Ascending aorta (tissue), 2 donors: ENCODE measurements at regions not wholly inside any gene's neighbourhood (a gene's known extent, or its start where the extent isn't known, plus 50 kb on each side); places are given as distances from the start of the nearest gene placed in this dataset.

Experiments used
- DNase-seq, 2 donors: peaks; one replicate each; pipeline ENCODE4 v3.0.0-alpha.2; 2019; ENCODE audit warnings: low spot score in 2 of 2
- H3K27ac ChIP-seq, 2 donors: fragments of 200-600 bp; sonication (generic); one replicate each; pipeline ENCODE4 v1.5.1; 2016 to 2017; ENCODE audit warnings: mild to moderate bottlenecking in 1 of 2
- H3K27me3 ChIP-seq: fragments of 200-600 bp; sonication (generic); one replicate; pipeline ENCODE4 v1.5.1; 2017
- H3K36me3 ChIP-seq, 2 donors: fragments of 200-600 bp; sonication (generic); one replicate each; pipeline ENCODE4 v1.5.1; 2016
- H3K4me1 ChIP-seq, 2 donors: fragments of 200-600 bp; sonication (generic); one replicate each; pipeline ENCODE4 v1.5.1; 2016 to 2017; ENCODE audit warnings: mild to moderate bottlenecking in 1 of 2
- H3K4me3 ChIP-seq, 2 donors: fragments of 200-600 bp; sonication (generic); one replicate each; pipeline ENCODE4 v1.5.1; 2016 to 2017; ENCODE audit warnings: mild to moderate bottlenecking in 1 of 2
- H3K9me3 ChIP-seq, 2 donors: fragments of 200-600 bp; sonication (generic); one replicate each; pipeline ENCODE4 v1.5.1; 2016
- CTCF ChIP-seq, 3 experiments: fragments of 200-600 bp in 2 of 3; fragments of 450-650 bp in 1 of 3; sonication (generic) in 2 of 3; IDR thresholded peaks; one replicate each; pipeline ENCODE4 v1.5.1; 2016 to 2019; ENCODE audit warnings: antibody characterized with exemption in 3 of 3, mild to moderate bottlenecking in 1 of 3, moderate library complexity in 1 of 3
- intact Hi-C: fragments of 100-400 bp; cut with DNase I; formaldehyde crosslinking; loops from one replicate; pipeline ENCODE4 v1.15.1; 2023

GRCh38 chr3:10577486-10577885, 72.1 kb upstream of the ATP2B2 start:
- no peak for TF ChIP-seq CTCF (IDR thresholded peaks at IDR 0.05)
- DNase-seq, result no peak
- intact Hi-C loops, result no loop called here
- Histone ChIP-seq H3K9me3 (no peaks in the 10 kb centered on the region), H3K36me3 (no peaks in the 10 kb centered on the region), H3K4me1 (no peaks in the 10 kb centered on the region), H3K27me3 (no peaks in the 10 kb centered on the region), H3K27ac (no peak overlapping the region), H3K4me3 (no peak overlapping the region)

- Histone ChIP-seq H3K27me3 (no peaks in the 10 kb centered on the region), H3K9me3 (no peaks in the 10 kb centered on the region), H3K27ac (no peak overlapping the region), H3K4me1 (no peaks in the 10 kb centered on the region), H3K4me3 (no peak overlapping the region), H3K36me3 (no peaks in the 10 kb centered on the region)
- TF ChIP-seq CTCF (IDR thresholded peaks at IDR 0.05), result no peak
- no peak for DNase-seq
- intact Hi-C loops, result no loop called here
These were observed 75.0 kb upstream of the ATP2B2 start for GRCh38 chr3:10580426-10580825.

GRCh38 chr3:10581251-10581650, 75.9 kb upstream of the ATP2B2 start:
- intact Hi-C loops, result no loop called here
- H3K27ac ChIP-seq, result no peak overlapping the region
- no peak for DNase-seq

GRCh38 chr3:10581716-10582115, 76.3 kb upstream of the ATP2B2 start:
- no peaks in the 10 kb centered on the region for H3K4me1 ChIP-seq
- intact Hi-C loops, result no loop called here
- no peaks in the 10 kb centered on the region for H3K36me3 ChIP-seq
- no peak for TF ChIP-seq CTCF (IDR thresholded peaks at IDR 0.05)
- no peaks in the 10 kb centered on the region for H3K27me3 ChIP-seq
- H3K9me3 ChIP-seq, result no peaks in the 10 kb centered on the region
- no peak for DNase-seq
- no peak overlapping the region for H3K4me3 ChIP-seq
- no peak overlapping the region for H3K27ac ChIP-seq

More at GRCh38 chr3:10581251-10581650, 75.9 kb upstream of the ATP2B2 start:
- no peaks in the 10 kb centered on the region for H3K27me3 ChIP-seq
- no peaks in the 10 kb centered on the region for H3K36me3 ChIP-seq
- no peaks in the 10 kb centered on the region for H3K9me3 ChIP-seq
- TF ChIP-seq CTCF (IDR thresholded peaks at IDR 0.05), result no peak
- H3K4me1 ChIP-seq, result no peaks in the 10 kb centered on the region
- H3K4me3 ChIP-seq, result no peak overlapping the region

GRCh38 chr3:10582733-10583132, 77.3 kb upstream of the ATP2B2 start:
- no peak for DNase-seq

More at GRCh38 chr3:10582733-10583132, 77.3 kb upstream of the ATP2B2 start:
- Histone ChIP-seq H3K36me3 (no peaks in the 10 kb centered on the region), H3K4me1 (no peaks in the 10 kb centered on the region), H3K27ac (no peak overlapping the region), H3K27me3 (no peaks in the 10 kb centered on the region), H3K4me3 (no peak overlapping the region), H3K9me3 (no peaks in the 10 kb centered on the region)
- no peak for TF ChIP-seq CTCF (IDR thresholded peaks at IDR 0.05)
- intact Hi-C loops, result no loop called here
